B cell (primary cell): ENCODE measurements at regions not wholly inside any gene's neighbourhood (a gene's known extent, or its start where the extent isn't known, plus 50 kb on each side); places are given as distances from the start of the nearest gene placed in this dataset.

Experiments used
- CTCF ChIP-seq: fragments of 200-600 bp; IDR thresholded peaks from one replicate; pipeline ENCODE4 v1.8.0; 2022; ENCODE audit warnings: antibody characterized with exemption, mild to moderate bottlenecking
- EZH2 ChIP-seq: IDR thresholded peaks from 2 replicates; pipeline ENCODE4 v1.6.1; 2012; ENCODE audit warnings: borderline replicate concordance, low read depth, mild to moderate bottlenecking, moderate library complexity, low read length; ENCODE audit not compliant: insufficient read depth, poor library complexity, severe bottlenecking

GRCh38 chr21:35408401-35408800 lies 359.3 kb upstream of the RUNX1 start:
- TF ChIP-seq CTCF (no peak), EZH2 (no peak)
